Loucy (cell line): ENCODE measurements at regions not wholly inside any gene's neighbourhood (a gene's known extent, or its start where the extent isn't known, plus 50 kb on each side); places are given as distances from the start of the nearest gene placed in this dataset.

ENCODE experiments used
- H2AFZ ChIP-seq: fragments of 200-600 bp; sonication (generic); 2 replicates; pipeline ENCODE4 v1.6.0; 2016; ENCODE audit warnings: antibody characterized with exemption, mild to moderate bottlenecking, low read length, moderate library complexity
- H3F3A ChIP-seq: fragments of 200-600 bp; 2 replicates; pipeline ENCODE4 v1.6.0; 2016; ENCODE audit warnings: antibody characterized with exemption, low read depth, mild to moderate bottlenecking
- H3K27me3 ChIP-seq: fragments of 200-600 bp; sonication (generic); 2 replicates; pipeline ENCODE4 v1.6.1; 2014; ENCODE audit warnings: low read length, mild to moderate bottlenecking; ENCODE audit not compliant: insufficient read depth, poor library complexity, severe bottlenecking
- H3K36me3 ChIP-seq: fragments of 200-600 bp; sonication (generic); 2 replicates; pipeline ENCODE4 v1.6.1; 2016; ENCODE audit warnings: low read length; ENCODE audit not compliant: insufficient read depth
- H3K4me1 ChIP-seq: fragments of 200-600 bp; sonication (generic); 2 replicates; pipeline ENCODE4 v1.5.1; 2014; ENCODE audit warnings: low read length, mild to moderate bottlenecking; ENCODE audit not compliant: insufficient read depth, poor library complexity, severe bottlenecking
- H3K4me2 ChIP-seq: fragments of 200-600 bp; sonication (generic); 2 replicates; pipeline ENCODE4 v1.6.0; 2014; ENCODE audit warnings: antibody characterized with exemption, low read length, low read depth, mild to moderate bottlenecking; ENCODE audit not compliant: poor library complexity, severe bottlenecking
- H3K4me3 ChIP-seq: fragments of 200-600 bp; sonication (generic); 2 replicates; pipeline ENCODE4 v1.5.1; 2014; ENCODE audit warnings: low read length, mild to moderate bottlenecking, mixed read lengths; ENCODE audit not compliant: poor library complexity, severe bottlenecking
- H3K79me2 ChIP-seq: fragments of 200-600 bp; sonication (generic); 2 replicates; pipeline ENCODE4 v1.6.1; 2014; ENCODE audit warnings: low read length; ENCODE audit not compliant: insufficient read depth
- H3K9ac ChIP-seq: fragments of 200-600 bp; sonication (generic); 2 replicates; pipeline ENCODE4 v1.6.0; 2014; ENCODE audit warnings: mild to moderate bottlenecking, low read depth, low read length, moderate library complexity; ENCODE audit not compliant: poor library complexity, severe bottlenecking
- H3K9me2 ChIP-seq: fragments of 200-600 bp; sonication (generic); replicated peaks from 2 replicates; pipeline ENCODE4 v1.6.1; 2016; ENCODE audit warnings: low read depth, low read length, mixed read lengths
- H3K9me3 ChIP-seq: fragments of 200-600 bp; sonication (generic); 2 replicates; pipeline ENCODE4 v1.6.1; 2014; ENCODE audit warnings: mild to moderate bottlenecking, antibody characterized with exemption, low read length, low read depth; ENCODE audit not compliant: insufficient read depth
- H4K20me1 ChIP-seq: fragments of 200-600 bp; sonication (generic); 2 replicates; pipeline ENCODE4 v1.6.0; 2014; ENCODE audit warnings: antibody characterized with exemption, low read length, mild to moderate bottlenecking; ENCODE audit not compliant: insufficient read depth, poor library complexity, severe bottlenecking
- EZH2phosphoT487 ChIP-seq: fragments of 200-600 bp; IDR thresholded peaks from 2 replicates; pipeline ENCODE4 v1.6.1; 2018; ENCODE audit warnings: antibody characterized with exemption, mild to moderate bottlenecking, moderate library complexity, borderline replicate concordance
- TF ChIP-seq, protein P1 (sequence below): fragments of 200-600 bp; sonication (generic); conservative IDR thresholded peaks from 2 replicates; pipeline ENCODE4 v1.5.1; 2014; ENCODE audit warnings: mild to moderate bottlenecking, antibody characterized with exemption, low read length

DNA sequence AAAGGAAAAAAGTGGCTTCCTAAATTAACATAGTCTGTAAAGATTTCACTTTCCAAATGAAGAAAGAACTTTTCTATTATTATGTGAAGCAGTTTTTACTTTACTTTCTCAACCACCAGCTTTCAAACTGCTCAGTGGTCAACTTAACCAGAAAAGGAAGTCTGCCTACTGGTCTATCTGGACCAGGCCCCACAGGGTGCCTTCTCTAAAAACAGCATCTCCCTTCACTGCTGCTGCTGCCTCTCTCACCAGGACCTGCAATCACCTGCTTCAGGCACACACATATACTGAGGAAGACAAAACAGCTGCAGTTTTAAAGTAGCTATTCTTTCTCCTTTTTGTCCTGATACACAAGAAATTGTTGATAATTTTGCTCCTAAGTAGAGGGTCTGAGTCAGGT lies 221.3 kb upstream of the DCC start:
- Histone ChIP-seq H3K79me2 (no peaks in the 10 kb centered on the region), H3K9me2 (no peaks in the 10 kb centered on the region), H3K4me1 (no peaks in the 10 kb centered on the region), H3K9ac (no peak overlapping the region), H3K4me2 (no peak overlapping the region), H3K36me3 (no peaks in the 10 kb centered on the region), H3K4me3 (no peak overlapping the region), H4K20me1 (no peaks in the 10 kb centered on the region), H2AFZ (no peak overlapping the region), H3K27me3 (no peaks in the 10 kb centered on the region), H3K9me3 (0 out of 2 replicates have a peak, but pooled peaks cover 2% of the 10 kb centered on the region), H3F3A (no peaks in the 10 kb centered on the region)
- TF ChIP-seq, protein P1, sequence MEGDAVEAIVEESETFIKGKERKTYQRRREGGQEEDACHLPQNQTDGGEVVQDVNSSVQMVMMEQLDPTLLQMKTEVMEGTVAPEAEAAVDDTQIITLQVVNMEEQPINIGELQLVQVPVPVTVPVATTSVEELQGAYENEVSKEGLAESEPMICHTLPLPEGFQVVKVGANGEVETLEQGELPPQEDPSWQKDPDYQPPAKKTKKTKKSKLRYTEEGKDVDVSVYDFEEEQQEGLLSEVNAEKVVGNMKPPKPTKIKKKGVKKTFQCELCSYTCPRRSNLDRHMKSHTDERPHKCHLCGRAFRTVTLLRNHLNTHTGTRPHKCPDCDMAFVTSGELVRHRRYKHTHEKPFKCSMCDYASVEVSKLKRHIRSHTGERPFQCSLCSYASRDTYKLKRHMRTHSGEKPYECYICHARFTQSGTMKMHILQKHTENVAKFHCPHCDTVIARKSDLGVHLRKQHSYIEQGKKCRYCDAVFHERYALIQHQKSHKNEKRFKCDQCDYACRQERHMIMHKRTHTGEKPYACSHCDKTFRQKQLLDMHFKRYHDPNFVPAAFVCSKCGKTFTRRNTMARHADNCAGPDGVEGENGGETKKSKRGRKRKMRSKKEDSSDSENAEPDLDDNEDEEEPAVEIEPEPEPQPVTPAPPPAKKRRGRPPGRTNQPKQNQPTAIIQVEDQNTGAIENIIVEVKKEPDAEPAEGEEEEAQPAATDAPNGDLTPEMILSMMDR: no peak
- TF ChIP-seq EZH2phosphoT487: no peak

DNA sequence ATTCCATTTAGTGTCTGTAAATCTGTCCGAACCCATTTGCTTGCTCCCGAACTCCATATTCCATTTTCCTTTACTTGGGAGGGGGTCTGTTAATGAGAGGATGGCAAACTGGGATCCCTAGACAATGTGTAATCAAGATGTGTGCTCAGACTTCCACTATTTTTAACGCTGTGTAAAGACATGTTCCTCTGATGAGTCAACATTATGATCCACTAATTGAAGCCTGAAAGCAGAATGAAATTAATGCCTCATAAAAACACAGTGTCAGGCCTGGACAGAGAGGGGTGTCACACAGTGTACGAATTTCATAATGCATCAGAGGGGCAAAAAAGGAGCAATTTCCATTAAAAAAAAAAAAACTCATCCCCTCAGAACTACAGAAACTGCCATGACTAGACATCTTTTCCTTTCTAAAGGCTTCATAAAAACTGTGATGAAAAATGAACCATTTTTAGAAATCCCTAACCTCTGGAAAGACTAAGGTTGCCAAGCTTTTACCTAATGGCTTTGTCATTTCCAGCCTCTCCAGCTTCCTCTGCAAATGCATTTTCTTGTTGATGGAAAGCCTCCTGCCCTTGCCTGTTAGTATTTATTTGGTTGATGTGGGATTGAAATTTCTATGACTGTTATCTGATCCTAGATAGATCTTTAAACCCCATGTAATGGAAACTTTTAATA lies 209.2 kb upstream of the DCC start:
- TF ChIP-seq, protein P1: no peak
- TF ChIP-seq EZH2phosphoT487: no peak
- Histone ChIP-seq H3K4me3 (no peak overlapping the region), H3K4me2 (no peak overlapping the region)

DNA sequence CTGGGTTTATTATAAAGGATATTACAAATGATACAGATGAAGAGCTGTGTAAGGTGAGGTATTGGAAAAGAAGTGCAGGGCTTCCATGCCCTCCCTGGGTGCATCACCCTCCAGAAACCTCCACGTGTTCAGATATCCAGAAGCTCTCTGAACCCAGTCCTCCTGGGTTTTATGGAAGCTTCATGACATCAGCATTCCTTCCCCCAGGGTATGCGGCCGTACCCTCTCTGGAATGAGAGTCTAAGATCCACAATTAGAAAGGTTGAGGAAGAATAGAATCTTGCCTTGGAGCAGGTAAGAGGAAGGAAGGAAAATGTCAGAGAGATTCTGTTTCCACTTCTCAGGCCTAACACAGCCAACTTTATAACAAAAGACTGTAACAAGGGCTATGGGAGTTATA lies 208.2 kb upstream of the DCC start:
- H3K79me2 ChIP-seq: no peaks in the 10 kb centered on the region
- H3K27me3 ChIP-seq: no peaks in the 10 kb centered on the region
- H4K20me1 ChIP-seq: no peaks in the 10 kb centered on the region
- H3K9me3 ChIP-seq: no peaks in the 10 kb centered on the region
- no peak overlapping the region for H3K4me2 ChIP-seq
- no peak overlapping the region for H3K4me3 ChIP-seq
- no peaks in the 10 kb centered on the region for H3K4me1 ChIP-seq
- no peaks in the 10 kb centered on the region for H3K9me2 ChIP-seq
- H2AFZ ChIP-seq: no peak overlapping the region
- no peaks in the 10 kb centered on the region for H3K36me3 ChIP-seq
- H3K9ac ChIP-seq: no peak overlapping the region
- no peak for TF ChIP-seq EZH2phosphoT487
- TF ChIP-seq, protein P1: no peak
- H3F3A ChIP-seq: no peaks in the 10 kb centered on the region

More for the DNA sequence above, 209.2 kb upstream of the DCC start:
- no peaks in the 10 kb centered on the region for H3K79me2 ChIP-seq
- H3K9me2 ChIP-seq: no peaks in the 10 kb centered on the region
- H3K27me3 ChIP-seq: no peaks in the 10 kb centered on the region
- no peaks in the 10 kb centered on the region for H4K20me1 ChIP-seq
- no peak overlapping the region for H3K9ac ChIP-seq
- H3F3A ChIP-seq: no peaks in the 10 kb centered on the region
- H3K36me3 ChIP-seq: no peaks in the 10 kb centered on the region
- no peaks in the 10 kb centered on the region for H3K4me1 ChIP-seq
- no peaks in the 10 kb centered on the region for H3K9me3 ChIP-seq
- H2AFZ ChIP-seq: no peak overlapping the region
